PC-9 (cell line): ENCODE measurements at regions not wholly inside any gene's neighbourhood (a gene's known extent, or its start where the extent isn't known, plus 50 kb on each side); places are given as distances from the start of the nearest gene placed in this dataset.

Experiments
- BruUV-seq: library from RNA; stranded (reverse); fragments of 400-500 nt; replicated peaks from 2 replicates; lab custom pipeline; 2021; lab: Mats Ljungman, UMichigan
- CTCF ChIA-PET: fragments of 300-600 bp; sonication (Branson Sonifier 250); formaldehyde crosslinking; loops from one replicate; lab custom pipeline; 2022; ENCODE audit warnings: antibody characterized with exemption; lab: Charles Lee
- POLR2A ChIA-PET: fragments of 300-600 bp; sonication (Branson Sonifier 250); formaldehyde crosslinking; loops from one replicate; lab custom pipeline; 2022; ENCODE audit warnings: antibody characterized with exemption; ENCODE audit not compliant: unreplicated experiment; lab: Charles Lee
- DNase-seq, 2 experiments: peaks; one replicate each; pipeline versions ENCODE4 v3.0.0 to v3.0.0-alpha.2; 2015 to 2022; ENCODE audit warnings: mixed read lengths in 1 of 2
- H2AFZ ChIP-seq: fragments of 200-600 bp; sonication (generic); 2 replicates; pipeline ENCODE4 v1.8.1; 2017; ENCODE audit warnings: antibody characterized with exemption
- H3F3A ChIP-seq: fragments of 200-600 bp; sonication (generic); 2 replicates; pipeline ENCODE4 v1.8.1; 2017; ENCODE audit warnings: antibody characterized with exemption, mild to moderate bottlenecking, low read depth; ENCODE audit not compliant: insufficient read depth
- H3K27ac ChIP-seq: fragments of 200-600 bp; sonication (generic); 2 replicates; pipeline ENCODE4 v1.6.1; 2016; ENCODE audit warnings: mixed run types
- H3K27me3 ChIP-seq: fragments of 200-600 bp; sonication (generic); 2 replicates; pipeline ENCODE4 v1.6.1; 2016; ENCODE audit warnings: low read depth, mixed run types; ENCODE audit not compliant: insufficient read depth
- H3K36me3 ChIP-seq: fragments of 200-600 bp; sonication (generic); 2 replicates; pipeline ENCODE4 v1.6.1; 2016; ENCODE audit warnings: low read depth, mixed run types
- H3K4me1 ChIP-seq: fragments of 200-600 bp; sonication (generic); replicated peaks from 2 replicates; pipeline ENCODE4 v1.6.1; 2016; ENCODE audit warnings: mixed run types; ENCODE audit not compliant: insufficient read depth
- H3K4me2 ChIP-seq: fragments of 200-600 bp; sonication (generic); 2 replicates; pipeline ENCODE4 v1.6.1; 2017; ENCODE audit warnings: mixed run types
- H3K4me3 ChIP-seq: fragments of 200-600 bp; sonication (generic); 2 replicates; pipeline ENCODE4 v1.6.1; 2016; ENCODE audit warnings: mixed run types
- H3K79me2 ChIP-seq: fragments of 200-600 bp; sonication (generic); 2 replicates; pipeline ENCODE4 v1.6.1; 2017; ENCODE audit warnings: low read depth, mixed run types
- H3K9me2 ChIP-seq: fragments of 200-600 bp; sonication (generic); 2 replicates; pipeline ENCODE4 v1.8.1; 2017; ENCODE audit warnings: mild to moderate bottlenecking; ENCODE audit not compliant: insufficient read depth
- H3K9me3 ChIP-seq: fragments of 200-600 bp; sonication (generic); 2 replicates; pipeline ENCODE4 v1.8.1; 2016; ENCODE audit warnings: low read depth; ENCODE audit not compliant: insufficient read depth
- H4K20me1 ChIP-seq: fragments of 200-600 bp; sonication (generic); 2 replicates; pipeline ENCODE4 v1.8.1; 2017; ENCODE audit not compliant: insufficient read depth
- EZH2 ChIP-seq: fragments of 200-600 bp; sonication (generic); IDR thresholded peaks from 2 replicates; pipeline ENCODE4 v1.8.0; 2017; ENCODE audit warnings: antibody characterized with exemption, low read depth
- intact Hi-C: fragments of 100-400 bp; cut with micrococcal nuclease; formaldehyde crosslinking; loops from one replicate; pipeline ENCODE4 v1.10.0; 2022; ENCODE audit not compliant: unreplicated experiment
- TF ChIP-seq, protein P1 (sequence below): fragments of 200-600 bp; sonication (generic); conservative IDR thresholded peaks from 2 replicates; pipeline ENCODE4 v1.6.1; 2017; ENCODE audit warnings: mixed run types, antibody characterized with exemption, mild to moderate bottlenecking, moderate library complexity

DNA sequence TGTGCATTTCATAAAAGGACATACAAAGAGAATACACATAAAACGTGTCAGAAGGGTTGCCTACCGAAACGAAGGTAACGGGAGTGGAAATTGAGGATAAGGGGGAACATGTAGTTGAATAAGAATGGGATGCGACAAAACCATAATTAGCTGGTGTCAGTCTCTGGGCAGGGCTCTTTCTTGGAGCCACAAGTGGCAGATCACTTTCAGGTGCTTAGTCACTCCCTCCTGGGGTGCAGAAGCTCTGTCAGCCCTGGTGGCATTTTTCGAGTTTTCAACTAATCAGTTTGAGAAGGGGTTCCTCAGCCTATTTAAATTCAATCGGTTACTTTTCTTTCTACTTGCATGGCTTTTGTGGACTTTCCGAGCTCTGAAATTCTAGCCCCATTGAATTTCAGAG, 133.9 kb upstream of the IGSF21 start:
- Histone ChIP-seq H4K20me1 (no peaks in the 10 kb centered on the region), H3K9me3 (no peaks in the 10 kb centered on the region), H3K27me3 (peaks cover 30% of the 10 kb centered on the region), H3K36me3 (no peaks in the 10 kb centered on the region), H3K79me2 (no peaks in the 10 kb centered on the region), H3F3A (no peaks in the 10 kb centered on the region), H2AFZ (no peak overlapping the region), H3K9me2 (no peaks in the 10 kb centered on the region), H3K4me2 (no peak overlapping the region), H3K4me1 (no peaks in the 10 kb centered on the region), H3K27ac (no peak overlapping the region), H3K4me3 (no peak overlapping the region)
- no peak for DNase-seq
- intact Hi-C loops: no loop called here
- TF ChIP-seq EZH2: no peak
- TF ChIP-seq, protein P1, sequence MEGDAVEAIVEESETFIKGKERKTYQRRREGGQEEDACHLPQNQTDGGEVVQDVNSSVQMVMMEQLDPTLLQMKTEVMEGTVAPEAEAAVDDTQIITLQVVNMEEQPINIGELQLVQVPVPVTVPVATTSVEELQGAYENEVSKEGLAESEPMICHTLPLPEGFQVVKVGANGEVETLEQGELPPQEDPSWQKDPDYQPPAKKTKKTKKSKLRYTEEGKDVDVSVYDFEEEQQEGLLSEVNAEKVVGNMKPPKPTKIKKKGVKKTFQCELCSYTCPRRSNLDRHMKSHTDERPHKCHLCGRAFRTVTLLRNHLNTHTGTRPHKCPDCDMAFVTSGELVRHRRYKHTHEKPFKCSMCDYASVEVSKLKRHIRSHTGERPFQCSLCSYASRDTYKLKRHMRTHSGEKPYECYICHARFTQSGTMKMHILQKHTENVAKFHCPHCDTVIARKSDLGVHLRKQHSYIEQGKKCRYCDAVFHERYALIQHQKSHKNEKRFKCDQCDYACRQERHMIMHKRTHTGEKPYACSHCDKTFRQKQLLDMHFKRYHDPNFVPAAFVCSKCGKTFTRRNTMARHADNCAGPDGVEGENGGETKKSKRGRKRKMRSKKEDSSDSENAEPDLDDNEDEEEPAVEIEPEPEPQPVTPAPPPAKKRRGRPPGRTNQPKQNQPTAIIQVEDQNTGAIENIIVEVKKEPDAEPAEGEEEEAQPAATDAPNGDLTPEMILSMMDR: no peak
- ChIA-PET CTCF (no interaction called here), POLR2A (no interaction called here)
- BruUV-seq: no TSS peak

DNA sequence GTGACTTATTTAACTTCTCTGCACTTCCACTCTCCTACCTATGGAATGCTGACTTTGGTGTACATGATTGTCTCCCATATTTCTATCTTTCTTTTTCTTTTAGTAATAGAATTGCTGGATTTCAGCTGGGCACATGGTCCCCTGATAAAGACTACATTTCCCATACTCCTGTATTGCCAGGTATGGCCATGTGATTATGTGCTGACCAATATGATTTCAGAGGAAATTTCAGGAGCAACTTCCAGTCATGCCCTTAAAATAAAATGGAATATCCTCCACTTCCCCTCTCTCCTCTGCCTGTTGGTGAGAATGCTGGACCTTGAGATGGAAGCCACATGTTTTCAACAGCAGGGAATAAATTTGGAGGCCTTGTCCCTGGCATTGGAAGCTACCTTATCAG, 130.7 kb upstream of the IGSF21 start:
- no peaks in the 10 kb centered on the region for H3K79me2 ChIP-seq
- no peaks in the 10 kb centered on the region for H3K9me3 ChIP-seq
- ChIA-PET CTCF (no interaction called here), POLR2A (no interaction called here)
- H2AFZ ChIP-seq: no peak overlapping the region
- H4K20me1 ChIP-seq: no peaks in the 10 kb centered on the region
- no peak for DNase-seq
- H3K36me3 ChIP-seq: no peaks in the 10 kb centered on the region
- H3K27ac ChIP-seq: no peak overlapping the region
- no peaks in the 10 kb centered on the region for H3K9me2 ChIP-seq
- no peaks in the 10 kb centered on the region for H3K4me1 ChIP-seq
- no peak overlapping the region for H3K4me2 ChIP-seq
- no peak overlapping the region for H3K4me3 ChIP-seq
- H3F3A ChIP-seq: no peaks in the 10 kb centered on the region
- no peak for TF ChIP-seq EZH2
- TF ChIP-seq, protein P1: no peak
- intact Hi-C loops: no loop called here
- BruUV-seq: no TSS peak
- H3K27me3 ChIP-seq: peaks cover 22% of the 10 kb centered on the region

DNA sequence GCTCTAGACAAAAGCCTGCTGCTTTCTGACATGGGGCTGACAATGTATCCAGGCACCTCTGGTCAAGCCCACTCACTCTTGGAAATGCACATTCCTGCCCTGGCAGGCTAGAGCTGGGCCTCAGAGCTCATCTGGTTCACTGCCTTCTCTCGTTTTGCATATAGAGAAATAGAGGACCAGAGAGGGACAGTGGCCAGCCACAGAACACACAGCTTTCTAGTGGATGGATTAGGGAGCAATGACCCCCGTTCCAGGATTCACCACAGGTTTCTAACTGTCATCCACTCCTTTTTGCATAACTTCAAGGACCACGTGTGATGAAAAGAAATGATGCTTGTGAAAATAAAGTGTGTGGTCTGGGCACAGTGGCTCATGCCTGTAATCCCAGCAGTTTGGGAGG, 129.6 kb upstream of the IGSF21 start:
- Histone ChIP-seq H4K20me1 (no peaks in the 10 kb centered on the region), H3K79me2 (no peaks in the 10 kb centered on the region), H3K4me1 (no peaks in the 10 kb centered on the region), H3K4me3 (no peak overlapping the region), H3K27me3 (peaks cover 15% of the 10 kb centered on the region), H3K9me2 (no peaks in the 10 kb centered on the region), H3K4me2 (no peak overlapping the region), H3K27ac (no peak overlapping the region), H2AFZ (no peak overlapping the region), H3K9me3 (no peaks in the 10 kb centered on the region), H3K36me3 (no peaks in the 10 kb centered on the region), H3F3A (no peaks in the 10 kb centered on the region)
- ChIA-PET CTCF (no interaction called here), POLR2A (no interaction called here)
- intact Hi-C loops: no loop called here
- no TSS peak for BruUV-seq
- no peak for DNase-seq
- TF ChIP-seq, protein P1: no peak
- no peak for TF ChIP-seq EZH2
